SIG-M5 (cell line): ENCODE measurements at regions not wholly inside any gene's neighbourhood (a gene's known extent, or its start where the extent isn't known, plus 50 kb on each side); places are given as distances from the start of the nearest gene placed in this dataset.

Experiments
- DNase-seq: peaks from one replicate; lab custom pipeline; 2025; lab: John Stamatoyannopoulos, UW

- DNase-seq: no peak
These were observed 70.5 kb upstream of the SPTLC1 start for GRCh38 chr9:92185681-92186080.

GRCh38 chr9:92185096-92185495, 69.9 kb upstream of the SPTLC1 start:
- DNase-seq: no peak

- DNase-seq: no peak
These were observed 68.9 kb upstream of the SPTLC1 start for GRCh38 chr9:92184041-92184564.

GRCh38 chr9:92183449-92183848, 68.2 kb upstream of the SPTLC1 start:
- no peak for DNase-seq

GRCh38 chr9:92181296-92181695, 66.1 kb upstream of the SPTLC1 start:
- DNase-seq: no peak

GRCh38 chr9:92180669-92181181, 65.5 kb upstream of the SPTLC1 start:
- no peak for DNase-seq

DNA sequence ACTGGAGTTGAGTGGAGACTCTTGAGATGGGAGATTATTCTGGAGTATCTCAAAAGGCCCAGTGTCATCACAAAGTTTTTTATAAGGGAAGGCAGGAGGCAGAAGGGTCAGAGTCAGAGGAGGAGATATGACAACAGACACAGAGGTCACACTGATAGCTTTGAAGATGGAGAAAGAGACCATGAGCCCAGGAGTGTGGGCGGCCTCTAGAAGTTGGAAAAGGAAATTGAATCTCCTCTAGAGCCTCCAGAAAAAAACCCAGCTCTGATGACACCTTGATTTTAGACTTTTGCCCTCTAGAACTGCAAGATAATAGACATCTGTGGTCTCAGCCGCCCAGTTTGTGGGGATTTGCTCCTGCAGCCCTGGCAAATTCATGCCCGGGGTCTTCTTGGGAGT, 64.8 kb upstream of the SPTLC1 start:
- no peak for DNase-seq

- DNase-seq: no peak
These were observed 64.2 kb upstream of the SPTLC1 start for GRCh38 chr9:92179286-92180001.

DNA sequence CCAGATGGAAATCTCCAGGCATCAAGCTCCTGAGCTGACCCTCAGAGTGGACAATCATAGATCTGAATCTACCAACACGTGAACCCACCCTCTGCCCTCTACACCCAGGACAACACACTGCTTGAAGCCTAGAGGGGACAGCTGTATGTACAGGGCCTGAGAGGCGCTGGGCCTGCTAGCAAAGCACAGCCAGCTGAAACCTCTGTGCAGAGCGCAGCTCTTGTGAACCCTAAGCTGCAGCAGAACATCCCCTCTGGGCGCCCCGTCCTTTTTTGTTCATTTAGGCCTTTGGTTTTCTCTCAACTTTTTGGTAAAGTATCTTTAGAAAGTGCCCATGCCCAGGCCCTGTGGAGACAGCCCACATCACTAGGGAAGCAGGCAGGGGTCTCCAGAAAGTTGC, 62.4 kb upstream of the SPTLC1 start:
- DNase-seq: no peak

- DNase-seq: no peak
These were observed 61.6 kb upstream of the SPTLC1 start for GRCh38 chr9:92176800-92177185.

DNA sequence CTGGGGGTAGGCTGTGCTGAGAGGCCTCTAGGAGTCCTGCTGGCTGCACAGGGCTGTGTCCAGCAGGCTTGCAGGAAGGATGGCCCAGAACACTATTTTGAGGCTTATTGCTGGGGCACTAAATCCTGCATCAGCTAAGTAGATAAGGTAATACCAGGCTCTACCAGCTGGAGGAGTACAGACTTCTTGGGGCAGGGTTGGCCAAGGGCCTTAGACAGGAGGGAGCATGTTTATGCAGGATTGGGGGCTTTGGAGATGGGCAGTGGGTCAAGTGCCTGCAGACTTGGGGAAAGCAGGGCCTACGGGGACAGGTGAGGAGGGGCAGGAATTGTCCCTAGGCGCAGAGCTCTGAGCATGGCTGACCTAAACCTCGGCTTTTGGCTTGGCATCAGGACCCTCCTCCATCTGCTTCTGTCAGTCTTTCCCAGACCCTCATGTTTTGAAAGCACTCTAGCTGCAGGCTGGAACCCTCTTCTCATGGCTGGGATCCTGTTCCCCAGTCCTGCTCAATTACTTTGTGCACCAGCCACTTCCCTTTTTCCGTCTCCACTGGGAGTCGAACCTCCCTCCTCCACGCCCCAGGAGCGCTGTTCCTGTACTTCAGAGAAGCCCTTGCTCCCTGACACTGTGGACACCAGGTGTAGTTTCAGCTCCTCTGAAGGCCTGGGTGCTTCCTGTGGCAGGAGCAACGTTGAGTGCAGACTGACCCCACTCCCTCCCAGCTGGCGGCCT, 61.0 kb upstream of the SPTLC1 start:
- no peak for DNase-seq

GRCh38 chr9:92175441-92175840, 60.2 kb upstream of the SPTLC1 start:
- no peak for DNase-seq

DNA sequence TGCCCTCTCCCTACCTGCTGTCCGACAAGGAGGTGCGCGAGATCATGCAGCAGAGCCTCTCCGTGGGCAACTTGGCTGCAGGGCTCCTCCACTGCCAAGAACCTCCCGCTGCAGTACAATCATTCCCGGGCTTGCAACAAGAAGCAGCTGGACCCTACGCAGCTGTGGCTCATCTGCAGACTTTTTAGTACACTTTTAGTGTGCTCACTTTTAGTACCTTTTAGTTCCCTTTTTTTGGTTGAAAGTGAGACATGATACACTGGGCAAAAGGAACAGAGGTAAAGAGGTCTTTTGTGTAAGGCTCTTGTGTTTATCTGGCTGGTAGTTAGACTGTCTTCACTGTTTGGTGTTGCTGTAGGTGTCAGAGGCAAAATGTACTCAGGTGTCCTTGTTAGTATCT, 58.1 kb upstream of the SPTLC1 start:
- no peak for DNase-seq

- no peak for DNase-seq
These were observed 56.6 kb upstream of the SPTLC1 start for GRCh38 chr9:92171822-92172221.

GRCh38 chr9:92171281-92171680, 56.1 kb upstream of the SPTLC1 start:
- no peak for DNase-seq

DNA sequence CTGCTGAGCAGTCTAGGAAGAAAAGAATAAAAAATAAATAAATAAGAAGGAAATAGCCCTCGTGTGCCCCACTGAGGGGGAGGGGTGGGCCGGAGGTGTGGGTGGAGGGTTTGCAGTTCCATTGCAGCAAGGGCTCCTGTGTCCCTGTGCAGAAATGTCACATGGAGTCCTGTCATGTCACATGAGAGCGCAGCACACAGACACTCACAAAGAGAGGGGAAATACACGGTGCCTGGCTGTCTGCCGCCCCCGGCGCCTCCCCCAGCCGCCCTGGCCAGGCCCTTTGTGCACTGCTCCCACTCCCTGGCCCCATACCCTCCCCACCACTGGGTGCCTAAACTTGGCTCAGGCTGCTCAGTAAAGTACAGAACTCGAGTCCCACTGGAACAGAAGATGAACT, 55.6 kb upstream of the SPTLC1 start:
- DNase-seq: no peak

DNA sequence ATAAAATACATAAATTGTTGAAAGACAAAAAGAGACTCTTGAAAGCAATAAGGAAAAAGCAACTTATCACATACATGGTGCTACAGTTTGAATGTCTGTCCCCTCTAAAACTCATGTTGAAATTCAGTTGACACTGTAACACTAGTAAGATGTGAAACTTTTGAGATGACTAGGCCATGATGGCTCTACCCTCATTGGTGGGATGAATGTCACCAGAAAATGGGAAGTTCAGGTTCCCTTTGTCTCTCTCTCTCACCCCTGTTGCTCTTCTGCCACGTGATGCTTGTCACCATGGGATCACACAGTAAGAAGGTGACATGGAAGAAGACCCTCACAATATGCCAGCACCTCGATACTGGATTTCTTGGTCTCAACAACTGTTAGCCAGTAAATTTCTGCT, 50.3 kb upstream of the SPTLC1 start:
- peak; percentile 26 for DNase-seq
